Lung (tissue), 11 donors: ENCODE measurements at regions not wholly inside any gene's neighbourhood (a gene's known extent, or its start where the extent isn't known, plus 50 kb on each side); places are given as distances from the start of the nearest gene placed in this dataset.

Experiments used
- ATAC-seq: fragments of 200-7000 bp; cut with Tn5 transposase; one replicate; pipeline ENCODE4 v1.9.1; 2020; ENCODE audit warnings: moderate number of reproducible peaks; ENCODE audit not compliant: insufficient read depth, low FRiP score
- DNase-seq, 3 donors: peaks; one replicate each; pipeline ENCODE4 v3.0.0-alpha.2; 2013 to 2017
- H3K27ac ChIP-seq, 2 donors: one replicate each; pipeline ENCODE4 v1.5.1; 2013; ENCODE audit warnings: mild to moderate bottlenecking in 2 of 2, moderate library complexity in 2 of 2, control low read depth in 1 of 2, inconsistent platforms in 1 of 2, low read depth in 1 of 2, low read length in 1 of 2
- H3K27me3 ChIP-seq, 3 donors: one replicate each; pipeline ENCODE4 v1.5.1; 2013; ENCODE audit warnings: low read length in 2 of 3; ENCODE audit not compliant: control insufficient read depth in 3 of 3, insufficient read depth in 3 of 3
- H3K36me3 ChIP-seq, 4 donors: one replicate each; pipeline ENCODE4 v1.5.1; 2013; ENCODE audit warnings: low read length in 4 of 4, mild to moderate bottlenecking in 1 of 4, moderate library complexity in 1 of 4; ENCODE audit not compliant: control insufficient read depth in 4 of 4, insufficient read depth in 4 of 4
- H3K4me1 ChIP-seq, 5 donors: one replicate each; pipeline ENCODE4 v1.5.1; 2013; ENCODE audit warnings: low read length in 5 of 5, mild to moderate bottlenecking in 2 of 5, moderate library complexity in 1 of 5; ENCODE audit not compliant: control insufficient read depth in 5 of 5, insufficient read depth in 5 of 5
- H3K4me3 ChIP-seq: one replicate; pipeline ENCODE4 v1.5.1; 2013; ENCODE audit warnings: mild to moderate bottlenecking, control low read depth, moderate library complexity
- H3K9ac ChIP-seq, 2 donors: one replicate each; pipeline ENCODE4 v1.5.1; 2013; ENCODE audit warnings: low read length in 2 of 2, control low read depth in 1 of 2; ENCODE audit not compliant: insufficient read depth in 1 of 2
- H3K9me3 ChIP-seq, 4 donors: one replicate each; pipeline ENCODE4 v1.5.1; 2013; ENCODE audit warnings: low read length in 3 of 4, mild to moderate bottlenecking in 1 of 4, moderate library complexity in 1 of 4; ENCODE audit not compliant: control insufficient read depth in 4 of 4, insufficient read depth in 3 of 4
- WGBS, 2 donors: extraction: QIAGEN DNeasy Blood & Tissue Kit; methylation state at CpG; one replicate each; pipeline ENCODE4 v1.1.7; 2013; 5-methylcytosine and 5-hydroxymethylcytosine counted together
- TF ChIP-seq, protein P1 (sequence below): IDR thresholded peaks from 2 replicates; pipeline ENCODE4 v1.5.1; 2012; ENCODE audit warnings: mild to moderate bottlenecking; ENCODE audit errors: control extremely low read depth, extremely low read depth
- donor health status: control.
- donor health status: control.
- donor health status: Bipolar disorder and iron deficiency.
- donor health status: healthy.
- donor health status: DM: yes; HTN: yes; CAD: no.

GRCh38 chr1:105565006-105565405, 1491.5 kb upstream of the PRMT6 start:
- Histone ChIP-seq H3K4me1 (no peaks in the 10 kb centered on the region), H3K9ac (no peak overlapping the region), H3K27me3 (no peaks in the 10 kb centered on the region), H3K9me3 (no peaks in the 10 kb centered on the region), H3K4me3 (no peak overlapping the region), H3K36me3 (no peaks in the 10 kb centered on the region), H3K27ac (no peak overlapping the region)
- 36 to 43% methylated on average over 2 of the region's 2 CpGs for WGBS, 2 donors
- TF ChIP-seq, protein P1, sequence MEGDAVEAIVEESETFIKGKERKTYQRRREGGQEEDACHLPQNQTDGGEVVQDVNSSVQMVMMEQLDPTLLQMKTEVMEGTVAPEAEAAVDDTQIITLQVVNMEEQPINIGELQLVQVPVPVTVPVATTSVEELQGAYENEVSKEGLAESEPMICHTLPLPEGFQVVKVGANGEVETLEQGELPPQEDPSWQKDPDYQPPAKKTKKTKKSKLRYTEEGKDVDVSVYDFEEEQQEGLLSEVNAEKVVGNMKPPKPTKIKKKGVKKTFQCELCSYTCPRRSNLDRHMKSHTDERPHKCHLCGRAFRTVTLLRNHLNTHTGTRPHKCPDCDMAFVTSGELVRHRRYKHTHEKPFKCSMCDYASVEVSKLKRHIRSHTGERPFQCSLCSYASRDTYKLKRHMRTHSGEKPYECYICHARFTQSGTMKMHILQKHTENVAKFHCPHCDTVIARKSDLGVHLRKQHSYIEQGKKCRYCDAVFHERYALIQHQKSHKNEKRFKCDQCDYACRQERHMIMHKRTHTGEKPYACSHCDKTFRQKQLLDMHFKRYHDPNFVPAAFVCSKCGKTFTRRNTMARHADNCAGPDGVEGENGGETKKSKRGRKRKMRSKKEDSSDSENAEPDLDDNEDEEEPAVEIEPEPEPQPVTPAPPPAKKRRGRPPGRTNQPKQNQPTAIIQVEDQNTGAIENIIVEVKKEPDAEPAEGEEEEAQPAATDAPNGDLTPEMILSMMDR, result no peak
- ATAC-seq (no peak), DNase-seq (no peak)

DNA sequence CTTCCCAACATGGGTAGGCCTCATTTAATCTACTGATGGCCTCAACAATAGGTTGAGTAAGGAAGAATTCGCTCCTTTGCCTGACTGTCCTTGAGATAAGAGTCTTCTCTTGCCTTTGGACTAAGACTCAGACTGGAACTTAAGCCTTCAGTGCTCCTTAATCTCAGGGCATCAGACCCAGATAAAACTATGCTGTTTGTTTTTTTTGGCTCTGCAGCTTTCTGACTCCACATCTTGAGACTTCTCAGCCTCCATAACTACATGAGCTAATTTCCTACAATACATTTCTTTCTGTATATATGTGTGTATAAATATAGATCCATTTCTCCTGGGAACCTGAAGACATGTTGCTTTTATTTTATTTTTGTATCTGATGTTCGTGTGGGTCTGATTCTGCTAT, 1470.7 kb upstream of the PRMT6 start:
- Histone ChIP-seq H3K27ac (no peak overlapping the region), H3K4me3 (no peak overlapping the region), H3K4me1 (no peaks in the 10 kb centered on the region), H3K27me3 (no peaks in the 10 kb centered on the region), H3K36me3 (no peaks in the 10 kb centered on the region), H3K9ac (no peak overlapping the region), H3K9me3 (no peaks in the 10 kb centered on the region)
- 42 to 76% methylated on average over 2 of the region's 2 CpGs for WGBS, 2 donors
- DNase-seq, result no peak
- TF ChIP-seq, protein P1, result no peak
- no peak for ATAC-seq

GRCh38 chr1:105591681-105592080, 1464.8 kb upstream of the PRMT6 start:
- H3K36me3 ChIP-seq, result no peaks in the 10 kb centered on the region
- H3K27ac ChIP-seq, result no peak overlapping the region
- H3K27me3 ChIP-seq, result no peaks in the 10 kb centered on the region
- H3K9ac ChIP-seq, result no peak overlapping the region
- no peak for ATAC-seq
- TF ChIP-seq, protein P1, result no peak
- DNase-seq, result no peak
- peaks cover 0 to 2% (median 0%) of the 10 kb centered on the region in 4 donors for H3K9me3 ChIP-seq
- 46 to 66% methylated on average over 1 of the region's 1 CpG for WGBS, 2 donors
- no peaks in the 10 kb centered on the region for H3K4me1 ChIP-seq
- no peak overlapping the region for H3K4me3 ChIP-seq

- Histone ChIP-seq H3K4me1 (no peaks in the 10 kb centered on the region), H3K4me3 (no peak overlapping the region), H3K9me3 (no peaks in the 10 kb centered on the region), H3K9ac (no peak overlapping the region), H3K27ac (no peak overlapping the region), H3K27me3 (no peaks in the 10 kb centered on the region), H3K36me3 (no peaks in the 10 kb centered on the region)
- DNase-seq (peak in 1 of 3 donors; percentile 3), ATAC-seq (no peak)
- TF ChIP-seq, protein P1, result no peak
- 36 to 55% methylated on average over 2 of the region's 2 CpGs for WGBS, 2 donors
Measured at GRCh38 chr1:105608713-105609112, 1447.8 kb upstream of the PRMT6 start.
